ENCODE measurements at regions not wholly inside any gene's neighbourhood (a gene's known extent, or its start where the extent isn't known, plus 50 kb on each side); places are given as distances from the start of the nearest gene placed in this dataset.

- TF ChIP-seq ZNF423 (tag by site-specific recombination; IDR thresholded peaks at IDR 0.05) (no peak), ZNF596 (tag by site-specific recombination; IDR thresholded peaks at IDR 0.05) (no peak), ZNF449 (tag by site-specific recombination; IDR thresholded peaks at IDR 0.05) (no peak), BCL6B (tag by site-specific recombination; IDR thresholded peaks at IDR 0.05) (no peak), INSM2 (tag by site-specific recombination; IDR thresholded peaks at IDR 0.05) (no peak), ZNF776 (tag by site-specific recombination; IDR thresholded peaks at IDR 0.05; ENCODE audit: borderline replicate concordance) (no peak), ZNF239 (tag by site-specific recombination; IDR thresholded peaks at IDR 0.05) (no peak), CTCF (tag by site-specific recombination; IDR thresholded peaks at IDR 0.05) (no peak), ZNF23 (tag by site-specific recombination; IDR thresholded peaks at IDR 0.05; ENCODE audit: borderline replicate concordance) (no peak)
Observed at GRCh38 chr2:16034975-16035746, 94.8 kb downstream of the MYCN start.
